ENCODE measurements at regions not wholly inside any gene's neighbourhood (a gene's known extent, or its start where the extent isn't known, plus 50 kb on each side); places are given as distances from the start of the nearest gene placed in this dataset.

GRCh38 chr3:146884296-146884695 is 279.1 kb upstream of the PLSCR5 start:
- TF ChIP-seq YY1 (IDR thresholded peaks at IDR 0.05; ENCODE audit: low read depth) (no peak), POLR2AphosphoS5 (IDR thresholded peaks at IDR 0.05; ENCODE audit: low read depth, low read length) (no peak)

All from SK-N-SH (cell line).